C4-2B (cell line): ENCODE measurements at regions not wholly inside any gene's neighbourhood (a gene's known extent, or its start where the extent isn't known, plus 50 kb on each side); places are given as distances from the start of the nearest gene placed in this dataset.

Source experiments
- ZFX ChIP-seq: fragments of 450-650 bp; IDR thresholded peaks from 2 replicates; pipeline ENCODE4 v1.6.1; 2017
- TF ChIP-seq, protein P1 (sequence below): fragments of 450-650 bp; conservative IDR thresholded peaks from 2 replicates; pipeline ENCODE4 v1.5.1; 2017; ENCODE audit warnings: mild to moderate bottlenecking

GRCh38 chr3:148641722-148642121 lies 56.0 kb upstream of the AGTR1 start:
- TF ChIP-seq, protein P1, sequence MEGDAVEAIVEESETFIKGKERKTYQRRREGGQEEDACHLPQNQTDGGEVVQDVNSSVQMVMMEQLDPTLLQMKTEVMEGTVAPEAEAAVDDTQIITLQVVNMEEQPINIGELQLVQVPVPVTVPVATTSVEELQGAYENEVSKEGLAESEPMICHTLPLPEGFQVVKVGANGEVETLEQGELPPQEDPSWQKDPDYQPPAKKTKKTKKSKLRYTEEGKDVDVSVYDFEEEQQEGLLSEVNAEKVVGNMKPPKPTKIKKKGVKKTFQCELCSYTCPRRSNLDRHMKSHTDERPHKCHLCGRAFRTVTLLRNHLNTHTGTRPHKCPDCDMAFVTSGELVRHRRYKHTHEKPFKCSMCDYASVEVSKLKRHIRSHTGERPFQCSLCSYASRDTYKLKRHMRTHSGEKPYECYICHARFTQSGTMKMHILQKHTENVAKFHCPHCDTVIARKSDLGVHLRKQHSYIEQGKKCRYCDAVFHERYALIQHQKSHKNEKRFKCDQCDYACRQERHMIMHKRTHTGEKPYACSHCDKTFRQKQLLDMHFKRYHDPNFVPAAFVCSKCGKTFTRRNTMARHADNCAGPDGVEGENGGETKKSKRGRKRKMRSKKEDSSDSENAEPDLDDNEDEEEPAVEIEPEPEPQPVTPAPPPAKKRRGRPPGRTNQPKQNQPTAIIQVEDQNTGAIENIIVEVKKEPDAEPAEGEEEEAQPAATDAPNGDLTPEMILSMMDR, result no peak
- no peak for TF ChIP-seq ZFX
